A673 (cell line): ENCODE measurements at regions not wholly inside any gene's neighbourhood (a gene's known extent, or its start where the extent isn't known, plus 50 kb on each side); places are given as distances from the start of the nearest gene placed in this dataset.

ENCODE experiments used
- BruUV-seq: library from RNA; stranded (reverse); fragments of 400-500 nt; replicated peaks from 2 replicates; lab custom pipeline; 2021; lab: Mats Ljungman, UMichigan
- CTCF ChIA-PET: fragments of 300-600 bp; sonication (Branson Sonifier 250); formaldehyde crosslinking; loops from one replicate; lab custom pipeline; 2022; ENCODE audit warnings: antibody characterized with exemption; lab: Charles Lee
- POLR2A ChIA-PET: fragments of 300-600 bp; sonication (Branson Sonifier 250); formaldehyde crosslinking; loops from one replicate; lab custom pipeline; 2022; ENCODE audit warnings: antibody characterized with exemption; ENCODE audit not compliant: low non-redundant PET; lab: Charles Lee
- DNase-seq: peaks from one replicate; pipeline ENCODE4 v3.0.0-alpha.2; 2015; ENCODE audit warnings: low spot score
- H3K27ac ChIP-seq: fragments of 200-600 bp; sonication (generic); 2 replicates; pipeline ENCODE4 v1.5.1; 2016; ENCODE audit warnings: mixed run types, low read depth, mild to moderate bottlenecking, mixed read lengths, antibody characterized with exemption, low read length; ENCODE audit not compliant: poor library complexity, severe bottlenecking
- H3K27me3 ChIP-seq: fragments of 200-600 bp; sonication (generic); replicated peaks from 2 replicates; pipeline ENCODE4 v1.6.1; 2017; ENCODE audit warnings: mixed run types, low read depth, mild to moderate bottlenecking, mixed read lengths, antibody characterized with exemption, low read length; ENCODE audit not compliant: insufficient read depth, poor library complexity
- H3K36me3 ChIP-seq: fragments of 200-600 bp; sonication (generic); 2 replicates; pipeline ENCODE4 v1.6.1; 2016; ENCODE audit warnings: mixed run types, mild to moderate bottlenecking, mixed read lengths, antibody characterized with exemption, low read length; ENCODE audit not compliant: insufficient read depth, poor library complexity, severe bottlenecking
- H3K4me1 ChIP-seq: fragments of 200-600 bp; sonication (generic); 2 replicates; pipeline ENCODE4 v1.6.1; 2017; ENCODE audit warnings: mixed run types, mild to moderate bottlenecking, mixed read lengths, antibody characterized with exemption, low read length; ENCODE audit not compliant: insufficient read depth, poor library complexity, severe bottlenecking
- H3K4me3 ChIP-seq: fragments of 200-600 bp; sonication (generic); 2 replicates; pipeline ENCODE4 v1.5.1; 2016; ENCODE audit warnings: low read depth, mixed run types, mild to moderate bottlenecking, mixed read lengths, low read length; ENCODE audit not compliant: poor library complexity, severe bottlenecking
- H3K9me3 ChIP-seq: fragments of 200-600 bp; sonication (generic); 2 replicates; pipeline ENCODE4 v1.6.1; 2016; ENCODE audit warnings: mixed run types, low read depth, mild to moderate bottlenecking, mixed read lengths, antibody characterized with exemption, low read length; ENCODE audit not compliant: poor library complexity, severe bottlenecking
- EZH2 ChIP-seq: fragments of 200-600 bp; sonication (generic); IDR thresholded peaks from 2 replicates; pipeline ENCODE4 v1.6.1; 2017; ENCODE audit warnings: borderline replicate concordance, low read depth, mild to moderate bottlenecking, mixed read lengths, antibody characterized with exemption, low read length; ENCODE audit not compliant: poor library complexity, severe bottlenecking
- intact Hi-C: fragments of 100-400 bp; cut with micrococcal nuclease; formaldehyde crosslinking; loops from one replicate; pipeline ENCODE4 v1.10.0; 2022; ENCODE audit not compliant: unreplicated experiment
- TF ChIP-seq, protein P1 (sequence below): fragments of 300-800, 200-600 bp; sonication (generic); conservative IDR thresholded peaks from 2 replicates; pipeline ENCODE4 v1.5.1; 2017; ENCODE audit warnings: low read depth, mild to moderate bottlenecking, antibody characterized with exemption, low read length, moderate library complexity, mixed read lengths

DNA sequence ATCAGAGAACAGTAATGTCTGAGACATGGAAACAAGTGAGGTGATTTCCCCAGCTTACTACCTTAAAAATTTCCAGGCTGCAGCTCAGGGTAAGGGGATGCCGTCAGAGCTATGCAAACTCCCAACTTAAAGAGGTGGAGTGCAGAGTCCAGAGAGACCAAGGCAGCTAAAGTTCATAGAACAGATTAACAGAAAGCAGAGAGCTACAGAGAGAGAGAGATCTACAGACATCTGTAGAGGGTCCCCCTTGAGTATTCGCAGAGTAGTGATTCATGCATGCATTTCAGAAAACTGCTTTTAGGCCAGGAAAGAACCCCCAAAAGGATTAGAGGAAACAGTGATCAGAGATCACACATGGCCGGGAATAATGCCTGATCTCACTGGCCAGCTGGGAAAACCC lies 306.2 kb upstream of the PUM3 start:
- Histone ChIP-seq H3K4me3 (no peak overlapping the region), H3K27me3 (no peaks in the 10 kb centered on the region), H3K36me3 (no peaks in the 10 kb centered on the region), H3K27ac (no peak overlapping the region), H3K4me1 (no peaks in the 10 kb centered on the region), H3K9me3 (no peaks in the 10 kb centered on the region)
- ChIA-PET CTCF (no interaction called here), POLR2A (no interaction called here)
- no TSS peak for BruUV-seq
- no peak for TF ChIP-seq EZH2
- TF ChIP-seq, protein P1, sequence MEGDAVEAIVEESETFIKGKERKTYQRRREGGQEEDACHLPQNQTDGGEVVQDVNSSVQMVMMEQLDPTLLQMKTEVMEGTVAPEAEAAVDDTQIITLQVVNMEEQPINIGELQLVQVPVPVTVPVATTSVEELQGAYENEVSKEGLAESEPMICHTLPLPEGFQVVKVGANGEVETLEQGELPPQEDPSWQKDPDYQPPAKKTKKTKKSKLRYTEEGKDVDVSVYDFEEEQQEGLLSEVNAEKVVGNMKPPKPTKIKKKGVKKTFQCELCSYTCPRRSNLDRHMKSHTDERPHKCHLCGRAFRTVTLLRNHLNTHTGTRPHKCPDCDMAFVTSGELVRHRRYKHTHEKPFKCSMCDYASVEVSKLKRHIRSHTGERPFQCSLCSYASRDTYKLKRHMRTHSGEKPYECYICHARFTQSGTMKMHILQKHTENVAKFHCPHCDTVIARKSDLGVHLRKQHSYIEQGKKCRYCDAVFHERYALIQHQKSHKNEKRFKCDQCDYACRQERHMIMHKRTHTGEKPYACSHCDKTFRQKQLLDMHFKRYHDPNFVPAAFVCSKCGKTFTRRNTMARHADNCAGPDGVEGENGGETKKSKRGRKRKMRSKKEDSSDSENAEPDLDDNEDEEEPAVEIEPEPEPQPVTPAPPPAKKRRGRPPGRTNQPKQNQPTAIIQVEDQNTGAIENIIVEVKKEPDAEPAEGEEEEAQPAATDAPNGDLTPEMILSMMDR = no peak
- intact Hi-C loops = no loop called here
- no peak for DNase-seq

DNA sequence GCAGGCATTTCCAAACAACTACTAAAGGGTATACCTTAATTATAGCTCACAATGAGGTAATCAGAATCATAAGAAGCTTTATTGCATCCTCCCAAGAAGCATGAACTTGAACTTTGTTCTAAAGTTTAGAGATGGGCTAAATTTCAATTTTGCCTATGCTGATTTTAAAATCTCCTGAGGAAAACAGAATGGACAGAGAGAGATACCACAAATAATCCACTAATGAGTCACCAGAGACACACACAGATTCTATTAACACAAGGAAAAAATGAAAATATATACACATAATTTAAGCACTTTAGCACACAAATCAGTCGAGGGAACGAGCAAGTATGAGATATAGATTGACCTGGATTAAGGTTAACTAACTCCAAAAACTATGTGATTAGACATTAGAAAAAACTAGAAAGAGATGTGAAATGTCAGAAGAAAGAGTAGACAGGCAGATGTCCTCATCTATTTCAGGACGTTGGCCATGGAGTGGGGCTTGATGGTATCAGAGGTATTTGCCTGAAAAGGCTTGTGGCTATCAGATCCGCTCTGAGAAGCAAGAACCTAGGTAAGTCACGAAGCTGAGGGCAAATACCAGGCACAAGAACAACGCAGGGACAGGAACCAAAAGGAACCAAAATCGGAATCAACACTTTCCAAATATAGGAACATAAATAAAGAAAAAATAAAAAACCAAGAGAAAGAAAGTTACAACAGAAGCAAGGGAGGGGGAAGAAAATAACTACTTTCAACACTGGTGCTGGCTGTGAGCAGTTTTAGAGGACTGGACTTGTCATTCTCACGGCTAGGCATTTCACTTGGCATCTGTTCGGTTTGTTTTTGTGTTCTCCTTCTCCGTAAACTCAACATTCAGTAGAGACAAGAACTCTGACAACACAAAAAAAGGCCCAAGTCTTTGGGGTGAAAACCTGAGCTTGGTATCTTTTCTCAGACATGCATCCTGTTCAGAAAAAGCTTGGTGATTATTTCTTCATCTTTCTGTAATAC lies 294.6 kb upstream of the PUM3 start:
- Histone ChIP-seq H3K36me3 (no peaks in the 10 kb centered on the region), H3K4me3 (no peak overlapping the region), H3K9me3 (no peaks in the 10 kb centered on the region), H3K27me3 (no peaks in the 10 kb centered on the region), H3K4me1 (no peaks in the 10 kb centered on the region), H3K27ac (no peak overlapping the region)
- ChIA-PET POLR2A (no interaction called here), CTCF (no interaction called here)
- no peak for DNase-seq
- no TSS peak for BruUV-seq
- TF ChIP-seq EZH2 = no peak
- TF ChIP-seq, protein P1 = no peak
- intact Hi-C loops = no loop called here

DNA sequence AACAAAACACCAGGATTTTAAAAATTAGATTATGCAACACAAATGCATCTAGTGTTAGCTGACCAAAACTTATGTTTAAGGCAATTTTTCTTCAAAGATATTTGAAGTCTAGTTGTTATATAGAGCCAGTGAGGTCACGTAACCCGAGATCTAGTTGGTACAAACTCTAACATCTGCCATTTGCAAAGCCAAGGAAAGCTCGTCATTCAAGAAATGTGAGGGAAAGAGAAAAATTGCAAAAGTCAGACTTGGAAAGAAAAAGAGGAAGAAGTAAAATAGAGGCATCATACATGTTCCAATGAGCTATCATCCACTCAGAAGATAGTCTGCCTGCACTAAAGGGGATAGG lies 293.4 kb upstream of the PUM3 start:
- no peaks in the 10 kb centered on the region for H3K9me3 ChIP-seq
- CTCF ChIA-PET = no interaction called here
- H3K4me3 ChIP-seq = no peak overlapping the region
- no peaks in the 10 kb centered on the region for H3K27me3 ChIP-seq
- BruUV-seq = no TSS peak
- no peaks in the 10 kb centered on the region for H3K36me3 ChIP-seq
- no peaks in the 10 kb centered on the region for H3K4me1 ChIP-seq
- POLR2A ChIA-PET = no interaction called here
- H3K27ac ChIP-seq = no peak overlapping the region
- no peak for DNase-seq
- intact Hi-C loops = no loop called here
- TF ChIP-seq, protein P1 = no peak
- no peak for TF ChIP-seq EZH2
